ENCODE measurements at regions not wholly inside any gene's neighbourhood (a gene's known extent, or its start where the extent isn't known, plus 50 kb on each side); places are given as distances from the start of the nearest gene placed in this dataset.

- Mint-ChIP-seq H3K4me3 (no peak overlapping the region), H3K27ac (no peak overlapping the region), H3K4me1 (peaks cover 8% of the 10 kb centered on the region), H3K36me3 (ENCODE audit: low read depth) (0 out of 3 replicates have a peak, but pooled peaks cover 3% of the 10 kb centered on the region), H3K27me3 (ENCODE audit: insufficient read depth, low read depth, poor library complexity) (no peaks in the 10 kb centered on the region), H3K9me3 (peaks cover 7% of the 10 kb centered on the region)
- no peak for DNase-seq (ENCODE audit: low spot score)
- no peaks in the 10 kb centered on the region for H3K36me3 ChIP-seq (ENCODE audit: insufficient read depth)
- no peaks in the 10 kb centered on the region for H3K79me2 ChIP-seq (replicated peaks; ENCODE audit: insufficient read depth)
- no peaks in the 10 kb centered on the region for H3K4me1 ChIP-seq (ENCODE audit: insufficient read depth)
- H3K9me2 ChIP-seq (ENCODE audit: insufficient read depth), result no peaks in the 10 kb centered on the region; the same call in 1 of the 2 replicates
- no peak overlapping the region for H3K4me2 ChIP-seq
- no peaks in the 10 kb centered on the region for H4K20me1 ChIP-seq (replicated peaks; ENCODE audit: insufficient read depth)
- H3K27me3 ChIP-seq (ENCODE audit: insufficient read depth), result no peaks in the 10 kb centered on the region
- no peak overlapping the region for H3K4me3 ChIP-seq
- no peak for ATAC-seq
- H3K27ac ChIP-seq (ENCODE audit: low read depth), result no peak overlapping the region
- no peak overlapping the region for H2AFZ ChIP-seq
- H3F3A ChIP-seq (replicated peaks; ENCODE audit: low read depth), result no peaks in the 10 kb centered on the region
- TF ChIP-seq NANOG (IDR thresholded peaks at IDR 0.05; ENCODE audit: borderline replicate concordance), result no peak
- TF ChIP-seq EZH2 (IDR thresholded peaks at IDR 0.05; ENCODE audit: low read depth, unreplicated experiment), result no peak
- TF ChIP-seq ETS1 (IDR thresholded peaks at IDR 0.05), result no peak
- no peak for TF ChIP-seq EZH2phosphoT487 (IDR thresholded peaks at IDR 0.05; ENCODE audit: unreplicated experiment)
- no peak for TF ChIP-seq POLR2AphosphoS5 (IDR thresholded peaks at IDR 0.05; ENCODE audit: low read depth)
- TF ChIP-seq ZNF331 (CRISPR knock-in tag; IDR thresholded peaks at IDR 0.05; ENCODE audit: low read depth), result no peak
- no peak for TF ChIP-seq REST (IDR thresholded peaks at IDR 0.05; ENCODE audit: unreplicated experiment)
- TF ChIP-seq CTCF (conservative IDR thresholded peaks at IDR 0.05; ENCODE audit: low read depth in 2 of 2), result no peak
- TF ChIP-seq STAT1 (IDR thresholded peaks at IDR 0.05; ENCODE audit: unreplicated experiment), result no peak
- no peak for TF ChIP-seq ZNF114 (CRISPR knock-in tag; IDR thresholded peaks at IDR 0.05)
Measured at GRCh38 chr21:15616864-15617574, 112.8 kb upstream of the USP25 start.

All from GM23338 (cell line).